ENCODE measurements at regions not wholly inside any gene's neighbourhood (a gene's known extent, or its start where the extent isn't known, plus 50 kb on each side); places are given as distances from the start of the nearest gene placed in this dataset.
A peak's percentile ranks its signal among the peaks of the same experiment; 100 is the strongest.

- H3K4me3 ChIP-seq (ENCODE audit: low read depth, low read length): no peak overlapping the region
- TF ChIP-seq CTCF (conservative IDR thresholded peaks at IDR 0.05; ENCODE audit: low read depth, low read length): no peak
- DNase-seq (ENCODE audit: low read depth): no peak
Observed at GRCh38 chr17:27391427-27391826, 64.8 kb upstream of the KSR1 start.

- no peak for TF ChIP-seq CTCF (conservative IDR thresholded peaks at IDR 0.05; ENCODE audit: low read depth, low read length)
- no peak for DNase-seq (ENCODE audit: low read depth)
- no peak overlapping the region for H3K4me3 ChIP-seq (ENCODE audit: low read depth, low read length)
Observed at GRCh38 chr17:27396045-27396444, 60.2 kb upstream of the KSR1 start.

- TF ChIP-seq CTCF (conservative IDR thresholded peaks at IDR 0.05; ENCODE audit: low read depth, low read length): no peak
Observed at GRCh38 chr17:27396941-27397340, 59.3 kb upstream of the KSR1 start.

GRCh38 chr17:27398691-27399090 is 57.6 kb upstream of the KSR1 start:
- no peak for TF ChIP-seq CTCF (conservative IDR thresholded peaks at IDR 0.05; ENCODE audit: low read depth, low read length)
- DNase-seq (ENCODE audit: low read depth): no peak
- H3K4me3 ChIP-seq (ENCODE audit: low read depth, low read length): no peak overlapping the region

More at GRCh38 chr17:27396941-27397340, 59.3 kb upstream of the KSR1 start:
- peak; percentile 43 for DNase-seq (ENCODE audit: low read depth)
- no peak overlapping the region for H3K4me3 ChIP-seq (ENCODE audit: low read depth, low read length)

DNA sequence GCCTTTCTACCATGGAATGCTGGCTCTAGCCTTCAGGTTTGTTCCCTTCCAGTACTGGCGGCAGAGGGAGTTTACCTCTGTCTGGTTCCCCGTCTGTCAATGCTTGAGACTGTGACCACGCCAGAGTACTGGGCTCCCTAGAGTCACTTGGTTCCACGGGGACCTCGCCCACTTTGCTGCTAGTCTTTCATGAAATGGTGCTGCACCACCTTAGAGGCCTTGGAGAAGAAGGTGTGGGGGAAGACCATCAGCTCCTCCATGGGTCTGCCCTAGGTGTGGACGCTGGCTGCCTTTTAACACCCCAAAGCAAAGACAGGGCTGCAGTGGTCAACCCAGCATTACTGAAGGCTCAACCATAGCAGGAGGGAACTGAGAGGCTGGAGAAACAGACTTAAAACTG is 55.3 kb upstream of the KSR1 start:
- TF ChIP-seq CTCF (conservative IDR thresholded peaks at IDR 0.05; ENCODE audit: low read depth, low read length): no peak

GRCh38 chr17:27402943-27403342 is 53.3 kb upstream of the KSR1 start:
- DNase-seq (ENCODE audit: low read depth): no peak
- H3K4me3 ChIP-seq (ENCODE audit: low read depth, low read length): no peak overlapping the region
- no peak for TF ChIP-seq CTCF (conservative IDR thresholded peaks at IDR 0.05; ENCODE audit: low read depth, low read length)

More for the DNA sequence above, 55.3 kb upstream of the KSR1 start:
- no peak overlapping the region for H3K4me3 ChIP-seq (ENCODE audit: low read depth, low read length)
- DNase-seq (ENCODE audit: low read depth): no peak

GRCh38 chr17:27403480-27404005 is 52.7 kb upstream of the KSR1 start:
- DNase-seq (ENCODE audit: low read depth): no peak
- H3K4me3 ChIP-seq (ENCODE audit: low read depth, low read length): no peak overlapping the region
- TF ChIP-seq CTCF (conservative IDR thresholded peaks at IDR 0.05; ENCODE audit: low read depth, low read length): no peak

Measured in choroid plexus epithelial cell (primary cell).